ENCODE measurements at regions not wholly inside any gene's neighbourhood (a gene's known extent, or its start where the extent isn't known, plus 50 kb on each side); places are given as distances from the start of the nearest gene placed in this dataset.

- Histone ChIP-seq H3K9ac (ENCODE audit: low read length) (no peak overlapping the region), H3K9me3 (ENCODE audit: control insufficient read depth in 1 of 2, insufficient read depth in 1 of 2, low read depth in 1 of 2, low read length in 2 of 2) (no peaks in the 10 kb centered on the region), H3K9me2 (ENCODE audit: insufficient read depth) (no peaks in the 10 kb centered on the region), H4K20me1 (ENCODE audit: insufficient read depth) (no peaks in the 10 kb centered on the region), H3K36me3 (ENCODE audit: control insufficient read depth in 1 of 2, insufficient read depth in 2 of 2, low read length in 2 of 2) (no peaks in the 10 kb centered on the region), H3K4me2 (ENCODE audit: low read length) (no peak overlapping the region), H3K27me3 (ENCODE audit: insufficient read depth, low read length) (no peaks in the 10 kb centered on the region), H2AFZ (ENCODE audit: low read depth, low read length, poor library complexity, severe bottlenecking) (no peak overlapping the region), H3K79me2 (ENCODE audit: insufficient read depth, low read length) (no peaks in the 10 kb centered on the region), H3K4me3 (replicated peaks in 1 of 2; ENCODE audit: low read depth in 1 of 2, low read length in 2 of 2) (no peak overlapping the region), H3K4me1 (ENCODE audit: control insufficient read depth in 1 of 2, insufficient read depth in 2 of 2, low read length in 2 of 2) (no peaks in the 10 kb centered on the region), H3K27ac (ENCODE audit: low read depth, low read length) (no peak overlapping the region)
- POLR2A ChIA-PET = interaction anchor here (0.7 kb wide), 1 partner anchor 42 kb away, joined by 3 read pairs; no protein-coding TSS in a partner anchor
- no TSS peak for BruUV-seq (replicated peaks)
- CTCF ChIA-PET = no interaction called here
- ATAC-seq (no peak), DNase-seq (ENCODE audit: low read depth, low spot score) (no peak)
- RAD21 ChIA-PET (ENCODE audit: low non-redundant PET in 1 of 2, low total read pairs in 2 of 2, uncharacterized antibody in 2 of 2, unreplicated experiment in 2 of 2) = no interaction called here
- intact Hi-C loops (cut with micrococcal nuclease) = no loop called here
- TF ChIP-seq ZNF274 (IDR thresholded peaks at IDR 0.05; ENCODE audit: low read depth, low read length) (no peak), SRF (IDR thresholded peaks at IDR 0.05; ENCODE audit: low read depth) (no peak), YY1 (IDR thresholded peaks at IDR 0.05; ENCODE audit: extremely low read depth, insufficient replicate concordance, low read depth, low read length) (no peak), ZFX (IDR thresholded peaks at IDR 0.05) (no peak), ATF3 (IDR thresholded peaks at IDR 0.05) (no peak), SP1 (IDR thresholded peaks at IDR 0.05; ENCODE audit: low read depth) (no peak), JUND (IDR thresholded peaks at IDR 0.05) (no peak), RAD21 (IDR thresholded peaks at IDR 0.05; ENCODE audit: low read depth) (no peak), POLR2AphosphoS5 (IDR thresholded peaks at IDR 0.05; ENCODE audit: low read depth, low read length) (no peak), EZH2phosphoT487 (IDR thresholded peaks at IDR 0.05; ENCODE audit: borderline replicate concordance) (no peak), POLR2A (IDR thresholded peaks at IDR 0.05; ENCODE audit: borderline replicate concordance, extremely low read depth, insufficient read depth, insufficient read length) (no peak), EGR1 (IDR thresholded peaks at IDR 0.05; ENCODE audit: low read depth) (no peak), ZBTB33 (IDR thresholded peaks at IDR 0.05; ENCODE audit: extremely low read depth, insufficient replicate concordance, low read length) (no peak), SIN3A (IDR thresholded peaks at IDR 0.05; ENCODE audit: low read depth) (no peak), FOSL1 (IDR thresholded peaks at IDR 0.05; ENCODE audit: low read depth) (no peak), MAX (IDR thresholded peaks at IDR 0.05) (no peak)
- TF ChIP-seq, protein P1, sequence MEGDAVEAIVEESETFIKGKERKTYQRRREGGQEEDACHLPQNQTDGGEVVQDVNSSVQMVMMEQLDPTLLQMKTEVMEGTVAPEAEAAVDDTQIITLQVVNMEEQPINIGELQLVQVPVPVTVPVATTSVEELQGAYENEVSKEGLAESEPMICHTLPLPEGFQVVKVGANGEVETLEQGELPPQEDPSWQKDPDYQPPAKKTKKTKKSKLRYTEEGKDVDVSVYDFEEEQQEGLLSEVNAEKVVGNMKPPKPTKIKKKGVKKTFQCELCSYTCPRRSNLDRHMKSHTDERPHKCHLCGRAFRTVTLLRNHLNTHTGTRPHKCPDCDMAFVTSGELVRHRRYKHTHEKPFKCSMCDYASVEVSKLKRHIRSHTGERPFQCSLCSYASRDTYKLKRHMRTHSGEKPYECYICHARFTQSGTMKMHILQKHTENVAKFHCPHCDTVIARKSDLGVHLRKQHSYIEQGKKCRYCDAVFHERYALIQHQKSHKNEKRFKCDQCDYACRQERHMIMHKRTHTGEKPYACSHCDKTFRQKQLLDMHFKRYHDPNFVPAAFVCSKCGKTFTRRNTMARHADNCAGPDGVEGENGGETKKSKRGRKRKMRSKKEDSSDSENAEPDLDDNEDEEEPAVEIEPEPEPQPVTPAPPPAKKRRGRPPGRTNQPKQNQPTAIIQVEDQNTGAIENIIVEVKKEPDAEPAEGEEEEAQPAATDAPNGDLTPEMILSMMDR (IDR thresholded peaks at IDR 0.05 in 2 of 3, conservative IDR thresholded peaks at IDR 0.05 in 1 of 3; ENCODE audit: borderline replicate concordance in 1 of 3, insufficient read depth in 1 of 3, low read depth in 2 of 3, low read length in 2 of 3) = no peak
These were observed 260.0 kb upstream of the PLEKHG7 start for GRCh38 chr12:92442782-92443181.

Measured in HCT116 (cell line).